AML-193 (cell line): ENCODE measurements at regions not wholly inside any gene's neighbourhood (a gene's known extent, or its start where the extent isn't known, plus 50 kb on each side); places are given as distances from the start of the nearest gene placed in this dataset.
"Not testable (repeated sequence)": the region's sequence is repeated elsewhere in the genome, so short reads cannot be mapped to it uniquely, and the experiment has no call there.

ENCODE experiments used
- DNase-seq, 2 experiments: peaks; one replicate each; lab custom pipeline; 2025; lab: John Stamatoyannopoulos, UW

- no peak for DNase-seq
These were observed 1010.8 kb upstream of the EDIL3 start for GRCh38 chr5:85395526-85395925.

GRCh38 chr5:85397451-85397850 lies 1012.8 kb upstream of the EDIL3 start:
- DNase-seq, result no peak

DNA sequence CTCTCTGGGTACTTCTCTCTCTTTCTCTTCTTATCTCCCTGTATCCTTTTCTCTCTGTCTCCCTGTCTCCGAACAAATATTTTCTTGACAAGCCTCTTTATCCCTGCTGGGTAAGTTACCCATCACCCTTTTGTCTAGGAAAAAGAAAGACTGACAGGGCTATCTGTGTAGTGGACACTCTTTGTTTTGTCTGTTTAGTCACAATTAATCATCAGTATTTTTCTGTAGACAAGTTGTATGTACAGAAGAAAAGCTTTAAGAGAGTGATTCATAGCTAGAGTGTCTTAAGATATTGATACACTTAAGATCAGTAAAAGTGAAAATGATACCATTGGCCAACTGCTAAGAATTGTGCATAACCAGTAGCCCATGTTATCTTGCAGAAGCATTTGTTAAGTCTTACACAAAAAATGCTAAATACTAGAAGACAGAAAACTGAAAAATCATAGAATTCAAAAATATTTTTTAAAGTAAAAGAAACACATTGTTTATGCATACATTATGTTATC lies 1043.8 kb upstream of the EDIL3 start:
- no peak for DNase-seq

DNA sequence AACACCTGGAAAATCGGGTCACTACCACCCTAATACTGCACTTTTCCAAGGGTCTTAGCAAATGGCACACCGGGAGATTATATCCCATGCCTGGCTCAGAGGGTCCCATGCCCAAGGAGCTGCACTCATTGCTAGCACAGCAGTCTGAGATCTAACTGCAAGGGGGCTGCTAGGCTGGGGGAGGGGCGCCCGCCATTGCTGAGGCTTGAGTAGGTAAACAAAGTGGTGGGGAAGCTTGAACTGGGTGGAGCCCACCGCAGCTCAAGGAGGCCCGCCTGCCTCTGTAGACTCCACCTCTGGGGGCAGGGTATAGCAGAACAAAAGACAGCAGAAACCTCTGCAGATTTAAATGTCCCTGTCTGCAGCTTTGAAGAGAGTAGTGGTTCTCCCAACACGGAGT lies 1047.0 kb upstream of the EDIL3 start:
- not testable (repeated sequence) for DNase-seq

- DNase-seq, result no peak
These were observed 1056.5 kb upstream of the EDIL3 start for GRCh38 chr5:85441156-85441555.

DNA sequence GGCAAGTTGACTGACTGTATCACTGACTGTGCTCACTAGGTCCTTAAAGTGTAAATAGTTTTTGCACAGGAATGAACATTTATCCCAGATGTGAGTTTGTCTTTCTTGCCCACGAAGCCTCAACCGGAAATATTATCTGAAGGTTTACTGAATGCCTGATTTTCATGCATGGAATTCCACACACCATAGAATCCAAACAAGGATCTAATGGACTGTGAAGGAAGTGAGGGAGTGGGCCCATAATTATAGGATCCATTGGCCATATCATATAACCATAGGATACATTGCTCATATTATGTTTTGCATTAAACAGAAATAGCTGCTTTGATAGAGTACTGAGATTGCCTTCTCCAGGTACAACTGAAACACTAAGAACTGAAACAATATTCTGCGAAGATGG lies 1057.2 kb upstream of the EDIL3 start:
- DNase-seq, result no peak

DNA sequence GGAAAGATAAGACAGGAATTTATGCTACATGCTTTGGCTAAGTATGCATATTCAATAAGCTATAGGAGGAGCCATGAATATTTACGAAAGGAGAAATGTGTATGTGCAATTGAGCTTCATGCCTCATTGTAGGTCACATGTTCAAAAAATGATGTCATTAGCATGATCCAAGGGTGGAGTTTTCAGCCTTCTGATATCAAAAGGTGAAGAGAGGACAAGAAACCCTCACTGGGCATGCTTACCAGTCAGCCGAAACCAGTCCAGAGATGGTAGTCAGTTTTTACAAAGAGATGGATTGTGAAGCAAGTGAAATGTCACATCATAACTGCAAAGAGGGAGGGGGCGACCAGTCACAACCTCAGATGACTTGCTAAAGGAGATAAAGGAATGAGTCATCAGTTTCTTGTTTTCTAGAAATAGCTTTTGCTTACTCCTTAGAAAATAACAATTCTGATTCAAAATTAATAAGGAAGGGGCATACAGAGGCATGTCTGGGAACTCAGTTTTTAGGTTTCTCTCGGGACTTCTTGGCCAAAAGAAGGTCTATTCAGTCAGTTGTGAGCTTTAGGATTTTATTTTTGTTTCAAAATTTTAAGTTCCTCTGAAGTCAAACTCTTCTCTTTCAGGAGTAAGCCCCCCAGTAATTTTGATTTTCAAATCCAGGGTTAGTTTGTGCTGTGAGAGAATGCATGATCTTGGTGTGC lies 1067.8 kb upstream of the EDIL3 start:
- DNase-seq, result no peak

GRCh38 chr5:85453026-85453349 lies 1068.3 kb upstream of the EDIL3 start:
- DNase-seq, result no peak

DNA sequence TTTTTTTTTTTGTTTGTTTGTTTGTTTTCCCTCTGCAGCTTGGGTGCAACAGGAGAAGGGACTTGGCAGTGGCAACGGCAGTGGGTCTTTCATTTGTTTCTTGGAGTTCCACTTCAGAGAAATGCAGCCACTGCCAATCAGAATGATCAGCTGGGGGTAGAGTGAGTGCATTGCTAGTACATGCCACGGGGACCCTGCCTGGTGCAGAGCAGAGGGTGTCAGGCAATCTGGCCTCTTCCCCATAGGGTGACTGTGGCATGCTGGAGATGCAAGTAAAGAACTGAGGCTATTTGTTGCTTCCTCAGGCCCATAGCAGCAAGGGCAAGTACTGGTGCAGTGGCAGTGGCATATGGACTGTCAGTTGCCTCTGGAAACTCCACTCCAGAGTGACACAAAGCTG lies 1073.6 kb upstream of the EDIL3 start:
- no peak for DNase-seq

- DNase-seq, result no peak
These were observed 1078.3 kb upstream of the EDIL3 start for GRCh38 chr5:85462957-85463356.

GRCh38 chr5:85466423-85466822 lies 1081.7 kb upstream of the EDIL3 start:
- no peak for DNase-seq

GRCh38 chr5:85472749-85473148 lies 1088.1 kb upstream of the EDIL3 start:
- no peak for DNase-seq

DNA sequence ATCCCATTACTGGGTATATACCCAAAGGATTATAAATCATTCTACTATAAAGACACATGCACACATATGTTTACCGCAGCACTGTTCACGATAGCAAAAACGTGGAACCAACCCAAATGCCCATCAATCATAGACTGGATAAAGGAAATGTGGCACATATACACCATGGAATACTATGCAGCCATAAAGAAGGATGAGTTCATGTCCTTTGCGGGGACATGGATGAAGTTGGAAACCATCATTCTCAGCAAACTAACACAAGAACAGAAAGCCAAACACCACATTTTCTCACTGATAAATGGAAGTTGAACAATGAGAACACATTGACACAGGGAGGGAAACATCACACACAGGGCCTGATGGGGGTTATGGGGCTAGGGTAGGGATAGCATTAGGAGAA lies 1090.5 kb upstream of the EDIL3 start:
- not testable (repeated sequence) for DNase-seq

DNA sequence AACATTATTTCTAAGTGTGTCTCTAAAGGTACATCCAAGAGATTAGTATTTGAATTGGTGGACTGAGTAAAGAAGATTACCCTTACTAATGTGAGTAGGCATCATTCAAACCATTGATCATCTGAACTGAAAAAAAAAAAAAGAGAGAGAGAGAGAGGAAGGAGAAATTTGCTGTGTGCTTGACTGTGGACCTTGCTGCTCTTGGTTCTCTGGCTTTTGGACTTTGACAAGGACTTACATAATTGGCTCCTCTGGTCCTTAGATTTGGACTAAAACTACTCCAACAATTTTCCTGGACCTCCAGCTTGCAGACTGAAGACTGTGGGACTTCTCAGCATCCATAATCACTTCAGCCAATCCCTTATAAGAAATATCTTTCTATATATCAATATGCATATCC lies 1091.9 kb upstream of the EDIL3 start:
- DNase-seq, result no peak

DNA sequence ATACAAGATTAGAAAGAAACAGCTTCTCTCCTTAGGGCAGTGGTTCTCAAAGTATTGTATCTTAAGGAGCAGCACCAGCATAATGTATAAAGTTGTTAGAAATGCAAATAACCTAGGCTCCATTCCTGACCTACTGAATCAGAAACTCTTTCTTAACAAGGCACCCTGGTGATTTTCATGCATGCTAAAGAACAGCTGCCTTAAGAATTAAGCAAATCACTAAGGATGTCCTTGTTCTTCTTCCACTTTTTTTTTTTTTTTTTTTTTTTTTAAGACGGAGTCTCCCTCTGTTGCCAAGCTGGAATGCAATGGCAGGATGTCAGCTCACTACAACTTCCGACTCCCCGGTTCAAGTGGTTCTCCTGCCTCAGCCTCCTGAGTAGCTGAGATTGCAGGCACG lies 1095.2 kb upstream of the EDIL3 start:
- DNase-seq, result no peak

GRCh38 chr5:85484982-85485574 lies 1100.4 kb upstream of the EDIL3 start:
- DNase-seq, result no peak

GRCh38 chr5:85488295-85488694 lies 1103.6 kb upstream of the EDIL3 start:
- no peak for DNase-seq

DNA sequence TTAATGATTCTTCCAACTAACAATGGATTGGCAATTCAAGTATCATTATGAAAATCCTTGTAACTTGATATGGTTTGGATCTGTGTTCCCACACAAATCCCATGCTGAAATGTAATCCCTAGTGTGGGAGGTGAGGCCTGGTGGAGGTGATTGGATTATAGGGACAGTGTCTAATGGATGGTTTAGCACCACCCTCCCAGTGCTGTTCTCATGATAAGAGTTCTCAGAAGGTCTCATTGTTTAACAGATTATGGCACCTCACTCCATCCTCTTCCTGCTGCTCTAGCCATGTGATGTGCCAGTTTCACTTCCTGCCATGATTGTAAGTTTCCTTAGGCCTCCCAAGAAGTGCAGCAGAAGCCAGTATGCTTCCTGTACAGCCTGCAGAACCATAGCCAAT lies 1116.2 kb upstream of the EDIL3 start:
- no peak for DNase-seq

- DNase-seq, result no peak
These were observed 1104.8 kb upstream of the COX7C start for GRCh38 chr5:85512896-85513295.

DNA sequence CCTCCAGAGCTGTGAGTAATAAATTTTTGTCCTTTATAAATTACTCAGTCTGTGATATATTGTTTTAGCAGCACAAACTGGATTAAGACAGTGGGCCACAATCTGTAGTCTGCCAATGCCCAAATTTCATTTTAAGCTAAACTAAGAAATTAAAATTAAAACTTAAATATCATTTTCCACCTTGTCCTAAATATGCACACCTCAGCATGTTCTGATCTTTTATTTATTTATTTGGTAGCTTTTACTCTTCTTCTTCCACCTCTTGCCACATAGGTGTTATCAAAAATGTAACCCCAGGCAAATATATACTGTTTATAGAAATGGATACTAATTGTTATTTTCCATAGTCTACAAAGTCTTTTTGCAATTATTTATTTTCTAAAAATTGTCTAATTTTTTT lies 1102.2 kb upstream of the COX7C start:
- no peak for DNase-seq

- no peak for DNase-seq
These were observed 1100.4 kb upstream of the COX7C start for GRCh38 chr5:85517386-85517785.

GRCh38 chr5:85533341-85534047 lies 1084.2 kb upstream of the COX7C start:
- no peak for DNase-seq

DNA sequence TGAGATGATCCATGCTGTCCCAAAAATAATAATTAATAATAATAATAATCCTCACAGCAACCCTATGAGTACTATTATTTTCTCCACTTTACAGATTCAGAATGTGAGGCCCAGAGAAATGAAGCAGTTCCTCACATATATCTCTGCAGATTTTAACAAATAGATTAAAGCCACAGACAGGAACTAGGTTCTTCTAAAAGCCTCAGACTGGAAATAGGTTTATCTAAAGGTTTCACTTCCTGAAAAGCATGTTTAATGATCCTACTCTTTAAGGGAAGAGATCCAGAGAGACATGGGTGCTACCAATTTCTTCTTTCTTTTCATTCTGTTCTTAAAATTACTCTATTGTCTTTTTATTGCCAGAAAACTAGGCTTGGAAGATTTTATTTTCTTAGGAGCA lies 1079.4 kb upstream of the COX7C start:
- DNase-seq, result no peak
